ENCODE measurements at regions not wholly inside any gene's neighbourhood (a gene's known extent, or its start where the extent isn't known, plus 50 kb on each side); places are given as distances from the start of the nearest gene placed in this dataset.

DNA sequence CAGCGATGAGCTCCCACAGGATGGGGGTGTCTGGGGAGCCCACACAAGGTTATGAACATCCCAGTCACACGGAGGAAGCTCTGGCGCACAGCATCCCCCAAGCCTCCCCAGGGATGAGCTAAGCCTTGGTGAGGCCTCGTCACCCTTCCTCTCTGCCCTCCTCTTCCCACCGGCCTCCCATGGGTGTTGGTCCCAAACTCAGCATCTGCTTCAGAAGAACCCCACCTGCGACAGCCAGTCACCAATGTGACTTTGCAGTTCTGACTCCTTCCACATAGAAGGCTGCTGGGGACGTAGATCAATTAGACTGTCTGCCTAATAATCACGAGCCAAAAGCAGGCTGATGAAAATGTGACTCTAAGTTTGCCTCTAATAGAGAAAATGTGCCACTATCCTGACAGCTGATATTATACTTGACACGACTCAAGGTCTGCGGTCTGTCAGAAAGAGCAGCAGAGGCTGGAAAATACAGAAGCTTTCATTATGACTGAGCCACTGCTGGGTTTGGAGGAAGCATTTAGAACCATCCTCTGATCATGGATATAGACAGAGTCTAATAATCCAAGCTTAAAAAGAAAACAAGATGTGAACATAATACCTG lies 116.0 kb upstream of the PFKP start:
- in situ Hi-C loops (cut with MboI; ENCODE audit: low sequenced_read_pairs): no loop called here

DNA sequence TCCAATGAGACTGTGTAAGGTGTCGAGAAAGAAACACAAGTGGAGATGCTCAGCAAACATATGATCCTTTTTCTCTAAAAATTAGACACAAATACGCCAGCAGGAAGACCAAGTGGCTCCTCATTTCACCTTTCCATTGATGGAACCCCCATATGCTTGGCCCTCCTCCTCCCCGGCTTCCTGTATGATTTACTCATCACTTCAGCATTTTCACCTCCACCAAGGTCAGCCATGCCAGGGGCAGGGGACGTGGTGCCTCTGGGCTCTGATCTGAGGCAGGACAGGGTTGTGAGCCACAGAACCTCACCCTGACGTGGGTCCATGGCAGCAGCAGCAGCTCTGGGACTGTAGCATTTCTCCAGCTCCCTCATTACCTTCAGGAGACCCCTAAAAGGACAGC lies 116.8 kb upstream of the PFKP start:
- in situ Hi-C loops (cut with MboI; ENCODE audit: low sequenced_read_pairs): no loop called here

GRCh38 chr10:2949948-2950354 lies 117.4 kb upstream of the PFKP start:
- in situ Hi-C loops (cut with MboI; ENCODE audit: low sequenced_read_pairs): no loop called here

DNA sequence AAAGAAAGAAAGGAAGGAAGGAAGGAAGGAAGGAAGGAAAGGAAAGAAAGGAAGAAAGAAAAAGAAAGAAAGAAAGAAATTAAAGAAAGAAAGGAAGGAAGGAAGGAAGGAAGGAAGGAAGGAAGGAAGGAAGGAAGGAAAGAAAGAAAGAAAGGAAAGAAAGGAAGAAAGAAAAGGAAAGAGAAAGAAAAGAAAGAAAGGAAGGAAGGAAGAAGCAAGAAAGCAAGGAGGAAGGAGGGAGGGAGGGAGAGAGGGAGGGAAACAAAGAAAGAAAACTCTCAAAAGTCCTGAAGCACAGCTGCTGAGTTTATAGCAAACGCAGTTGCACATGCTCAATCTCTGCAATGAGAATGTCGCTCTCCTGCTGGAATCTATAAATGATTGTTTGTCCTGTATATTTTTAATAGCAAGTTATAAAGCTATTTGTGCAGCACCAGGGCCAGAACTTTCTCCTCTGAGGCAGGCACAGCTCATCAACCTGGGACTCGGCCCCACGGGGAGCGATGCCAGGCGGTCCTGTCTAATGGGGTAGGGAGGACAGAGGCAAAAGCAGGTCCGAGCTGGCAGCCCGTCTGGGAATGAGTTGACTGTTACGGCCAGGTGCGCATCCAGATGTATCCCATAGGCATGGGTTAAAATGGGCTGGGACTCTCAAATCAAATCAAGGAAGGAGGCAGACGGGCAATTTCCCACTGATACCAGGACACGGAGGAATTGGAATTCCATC lies 118.0 kb upstream of the PFKP start:
- in situ Hi-C loops (cut with MboI; ENCODE audit: low sequenced_read_pairs): no loop called here

- in situ Hi-C loops (cut with MboI; ENCODE audit: low sequenced_read_pairs): no loop called here
Observed at GRCh38 chr10:2948127-2948854, 119.1 kb upstream of the PFKP start.

DNA sequence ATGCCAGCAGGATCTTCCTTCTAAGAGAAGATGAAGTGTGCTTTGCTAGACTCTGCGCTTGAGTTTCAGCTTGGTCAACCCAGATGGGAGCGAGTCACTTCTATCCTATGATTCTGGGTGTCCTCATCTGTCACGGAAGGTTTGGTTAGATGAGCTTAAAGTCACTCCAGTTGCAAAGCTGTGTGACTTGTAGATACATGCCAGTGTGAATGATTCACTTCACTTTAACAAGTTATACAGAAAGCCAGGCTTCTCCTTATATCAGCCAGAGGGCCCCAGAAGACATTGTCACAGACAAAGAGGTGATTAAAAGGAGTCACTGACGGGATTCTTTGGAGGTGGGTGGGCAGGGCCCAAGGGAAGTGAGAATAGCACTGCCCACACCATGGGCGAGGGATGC lies 122.6 kb upstream of the PFKP start:
- in situ Hi-C loops (cut with MboI; ENCODE audit: low sequenced_read_pairs): no loop called here

GRCh38 chr10:2943932-2944614 lies 123.3 kb upstream of the PFKP start:
- in situ Hi-C loops (cut with MboI; ENCODE audit: low sequenced_read_pairs): no loop called here

DNA sequence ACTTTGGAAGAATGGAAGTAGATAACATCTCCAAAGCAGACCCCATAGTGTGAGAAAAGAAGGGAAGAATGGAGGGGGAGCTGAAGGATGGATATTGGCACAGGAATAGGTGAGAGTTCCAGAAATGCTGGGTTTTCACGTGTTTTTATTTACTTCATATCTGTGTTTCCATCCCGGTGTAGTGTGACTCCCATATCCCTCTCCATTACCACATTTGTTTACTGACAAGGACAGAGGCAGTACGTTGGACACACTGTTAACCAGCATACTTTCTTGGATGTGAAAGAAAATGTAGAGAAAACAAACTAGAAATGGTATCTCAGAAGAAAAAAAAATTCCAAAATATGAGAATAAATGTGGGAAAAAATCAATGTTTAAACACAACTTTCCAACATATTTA lies 124.4 kb upstream of the PFKP start:
- in situ Hi-C loops (cut with MboI; ENCODE audit: low sequenced_read_pairs): no loop called here

- in situ Hi-C loops (cut with MboI; ENCODE audit: low sequenced_read_pairs): no loop called here
Observed at GRCh38 chr10:2938869-2939268, 128.5 kb upstream of the PFKP start.

DNA sequence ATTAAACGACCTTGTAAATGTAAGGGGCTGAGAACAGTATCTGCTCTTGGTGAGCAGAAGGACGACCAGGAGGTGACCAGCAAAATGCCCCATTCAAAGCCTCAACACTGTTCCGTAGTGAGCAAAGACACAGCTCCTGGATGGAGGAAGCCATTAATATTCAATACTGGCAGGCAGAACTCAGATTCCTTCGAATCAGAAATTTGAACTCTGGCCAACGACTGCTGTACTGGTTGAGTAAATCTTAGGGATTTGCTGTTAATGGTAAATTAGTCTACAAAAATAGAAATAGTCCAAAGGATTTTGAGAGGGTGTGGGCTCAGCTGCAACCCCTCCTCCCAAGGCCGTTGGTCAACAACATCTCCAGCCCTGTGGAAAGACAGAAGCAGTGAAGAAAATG lies 130.5 kb upstream of the PFKP start:
- in situ Hi-C loops (cut with MboI; ENCODE audit: low sequenced_read_pairs): no loop called here

- in situ Hi-C loops (cut with MboI; ENCODE audit: low sequenced_read_pairs): no loop called here
Observed at GRCh38 chr10:2935647-2936386, 131.5 kb upstream of the PFKP start.

DNA sequence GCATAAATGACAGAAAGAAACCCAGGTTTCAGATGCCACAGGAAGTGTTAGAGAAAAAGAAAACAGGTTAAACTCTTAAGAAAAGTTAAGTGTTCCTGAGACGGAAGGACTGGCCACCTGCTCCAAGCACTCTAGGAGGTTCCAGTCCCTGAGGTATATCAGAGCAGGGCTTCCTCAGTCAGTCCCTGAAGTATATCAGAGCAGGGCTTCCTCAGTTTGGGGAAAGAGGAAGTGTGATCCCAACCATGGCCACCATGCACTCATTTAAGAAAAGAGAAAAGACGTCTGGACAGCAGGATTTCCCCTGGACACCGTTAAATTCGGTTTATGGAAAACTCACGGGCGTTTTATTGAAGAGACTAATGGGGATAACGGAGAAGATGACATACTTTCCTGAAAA lies 133.4 kb upstream of the PFKP start:
- in situ Hi-C loops (cut with MboI; ENCODE audit: low sequenced_read_pairs): no loop called here

DNA sequence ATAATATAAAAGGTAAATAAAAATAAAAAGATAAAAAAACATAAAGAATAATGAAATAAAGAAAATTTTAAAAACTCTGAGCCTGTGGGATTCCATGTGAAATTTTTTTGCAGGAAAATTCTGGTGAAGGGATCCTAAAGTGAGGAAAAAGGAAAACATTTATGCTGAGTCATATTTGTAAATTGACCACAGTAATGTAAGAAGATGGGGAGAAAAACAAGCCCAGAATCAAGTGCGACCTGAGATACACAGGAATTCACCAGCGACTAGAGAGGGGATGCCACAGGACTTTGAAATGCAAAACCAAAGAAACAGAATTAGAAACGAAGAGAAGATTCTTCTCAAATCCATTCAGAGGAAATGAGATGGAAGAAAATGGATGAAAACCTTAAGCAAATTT lies 133.8 kb upstream of the PFKP start:
- in situ Hi-C loops (cut with MboI; ENCODE audit: low sequenced_read_pairs): no loop called here

DNA sequence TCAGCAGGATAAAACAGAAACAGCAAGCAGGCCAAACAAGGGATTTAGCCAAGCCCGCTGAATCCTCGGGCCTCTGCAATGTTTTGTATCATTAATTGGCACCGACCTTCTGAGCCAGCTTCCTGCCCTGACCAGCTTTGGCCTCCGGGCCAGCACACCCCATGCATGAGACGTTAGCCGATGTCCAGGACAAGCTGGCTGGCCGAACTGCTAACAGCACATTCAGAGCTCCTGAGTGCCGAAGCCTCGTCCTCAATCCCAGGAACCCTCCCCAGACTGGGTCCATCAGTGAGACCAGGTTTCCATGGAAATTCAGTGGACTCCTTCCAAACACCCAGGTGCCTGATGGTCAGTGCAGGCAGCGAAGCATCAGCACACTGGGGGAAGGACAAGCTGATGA lies 134.3 kb upstream of the PFKP start:
- in situ Hi-C loops (cut with MboI; ENCODE audit: low sequenced_read_pairs): no loop called here

DNA sequence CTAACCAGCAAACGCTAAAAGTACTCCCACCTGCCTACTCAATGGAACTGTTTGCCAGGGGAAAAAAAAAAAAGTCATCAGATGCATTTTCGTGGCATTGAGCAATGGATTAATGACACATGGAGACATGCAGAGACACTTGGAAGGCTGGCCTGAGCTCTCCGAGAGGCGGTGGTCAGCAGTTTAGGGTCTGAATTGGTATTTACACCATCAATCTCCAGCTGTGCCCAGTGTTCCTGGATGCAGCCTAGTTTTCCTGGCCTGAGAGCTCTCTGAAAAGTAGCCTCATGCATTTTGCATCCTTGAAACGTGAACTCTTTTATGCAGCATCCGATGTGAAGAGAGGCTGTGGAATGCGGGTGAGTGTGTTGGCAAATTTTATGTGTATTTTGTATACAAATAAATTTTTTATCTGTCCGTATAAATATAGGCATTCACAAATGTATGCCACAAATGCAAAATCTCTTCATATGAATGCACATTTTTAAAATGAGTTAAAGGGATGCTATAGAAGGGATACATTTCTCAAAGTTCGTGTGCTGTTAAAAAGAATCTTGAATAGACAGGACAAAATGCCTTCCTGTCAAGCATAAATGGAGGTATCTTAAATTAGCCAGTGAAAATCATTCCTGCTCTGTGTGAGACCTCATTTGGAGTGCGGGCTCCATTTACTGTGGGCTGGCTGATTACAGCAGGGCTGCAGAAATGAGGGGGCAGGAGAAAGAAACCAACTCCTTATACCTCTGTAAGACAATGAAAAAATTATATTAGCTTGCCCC lies 137.7 kb upstream of the PFKP start:
- in situ Hi-C loops (cut with MboI; ENCODE audit: low sequenced_read_pairs): loop anchor here (10.0 kb wide), 1 partner anchor 115 kb away; no protein-coding TSS in a partner anchor

DNA sequence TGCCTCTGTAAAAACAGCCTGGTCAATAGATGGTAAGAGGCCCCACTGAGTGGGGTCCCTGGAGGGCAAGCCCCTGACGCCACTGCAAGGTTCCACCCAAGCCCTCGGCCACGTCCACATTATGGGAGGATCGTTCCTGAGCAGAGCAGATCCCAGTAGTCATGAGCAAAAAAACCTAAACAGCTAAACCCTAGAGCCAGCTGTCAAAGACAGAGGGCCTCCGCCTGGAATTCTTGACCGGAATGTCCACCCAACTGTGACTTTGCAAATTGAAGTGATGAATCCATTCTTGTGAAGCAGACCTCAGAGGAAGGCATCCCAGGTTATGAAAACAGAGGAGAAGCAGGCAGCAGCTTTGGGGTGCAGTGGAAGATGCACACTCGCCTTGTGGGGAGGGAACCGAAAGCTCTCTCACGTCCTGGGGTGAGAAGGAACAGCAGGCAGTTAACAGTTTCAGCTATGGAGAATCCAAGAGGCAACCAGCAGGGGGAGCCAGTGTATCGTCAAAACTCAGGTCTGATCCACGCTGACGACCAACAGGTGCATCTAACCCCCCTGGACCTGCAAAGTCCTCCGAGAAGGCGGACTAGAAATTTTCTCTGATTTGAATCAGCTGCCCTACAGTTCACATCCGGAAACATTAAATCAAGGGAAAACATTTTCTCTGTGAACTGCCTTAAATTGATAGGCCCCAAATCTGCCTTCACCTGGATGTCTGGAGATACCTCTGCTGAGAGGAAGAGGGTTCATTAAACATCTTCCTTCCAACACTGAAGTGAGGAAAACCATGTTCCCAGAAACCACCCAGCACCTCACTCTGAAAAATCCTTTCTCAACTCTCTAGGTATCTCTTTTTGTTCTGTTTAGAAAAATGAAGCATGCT lies 139.1 kb upstream of the PFKP start:
- in situ Hi-C loops (cut with MboI; ENCODE audit: low sequenced_read_pairs): loop anchor here (10.0 kb wide), 1 partner anchor 117 kb away; no protein-coding TSS in a partner anchor

- in situ Hi-C loops (cut with MboI; ENCODE audit: low sequenced_read_pairs): loop anchor here (10.0 kb wide), 1 partner anchor 118 kb away; no protein-coding TSS in a partner anchor
Observed at GRCh38 chr10:2926918-2927660, 140.3 kb upstream of the PFKP start.

- in situ Hi-C loops (cut with MboI; ENCODE audit: low sequenced_read_pairs): loop anchor here (10.0 kb wide), 1 partner anchor 119 kb away; no protein-coding TSS in a partner anchor
Observed at GRCh38 chr10:2925631-2926030, 141.7 kb upstream of the PFKP start.
